Right renal pelvis (tissue), 4 donors: ENCODE measurements at regions not wholly inside any gene's neighbourhood (a gene's known extent, or its start where the extent isn't known, plus 50 kb on each side); places are given as distances from the start of the nearest gene placed in this dataset.

Experiments used
- DNase-seq, 4 donors: peaks; one replicate each; pipeline ENCODE4 v3.0.0-alpha.2; 2013; ENCODE audit warnings: low read depth in 4 of 4, low spot score in 3 of 4, missing footprints in 1 of 4

GRCh38 chr2:120863146-120863545, 127.5 kb downstream of the GLI2 start:
- DNase-seq: no peak

GRCh38 chr2:120863661-120864320, 128.1 kb downstream of the GLI2 start:
- no peak for DNase-seq

GRCh38 chr2:120864981-120865380, 129.3 kb downstream of the GLI2 start:
- no peak for DNase-seq

GRCh38 chr2:120865656-120866055, 130.0 kb downstream of the GLI2 start:
- no peak for DNase-seq

- DNase-seq: no peak
These were observed 130.4 kb downstream of the GLI2 start for GRCh38 chr2:120866071-120866470.

- no peak for DNase-seq
These were observed 130.9 kb downstream of the GLI2 start for GRCh38 chr2:120866483-120867140.

GRCh38 chr2:120867290-120868241, 131.9 kb downstream of the GLI2 start:
- DNase-seq: peak in 3 of 4 donors; percentile 68 to 75 (median 72)

GRCh38 chr2:120868366-120868765, 132.7 kb downstream of the GLI2 start:
- DNase-seq: no peak

- DNase-seq: no peak
These were observed 133.5 kb downstream of the GLI2 start for GRCh38 chr2:120869036-120869729.

GRCh38 chr2:120869730-120870466, 134.2 kb downstream of the GLI2 start:
- no peak for DNase-seq

GRCh38 chr2:120870467-120870788, 134.8 kb downstream of the GLI2 start:
- no peak for DNase-seq

GRCh38 chr2:120871016-120871635, 135.5 kb downstream of the GLI2 start:
- DNase-seq: no peak

GRCh38 chr2:120871881-120872620, 136.4 kb downstream of the GLI2 start:
- DNase-seq: no peak

- no peak for DNase-seq
These were observed 138.6 kb downstream of the GLI2 start for GRCh38 chr2:120873958-120874887.

GRCh38 chr2:120874888-120875275, 139.2 kb downstream of the GLI2 start:
- no peak for DNase-seq

GRCh38 chr2:120875431-120875830, 139.8 kb downstream of the GLI2 start:
- DNase-seq: no peak

GRCh38 chr2:120876526-120877280, 141.0 kb downstream of the GLI2 start:
- no peak for DNase-seq
